ENCODE measurements at regions not wholly inside any gene's neighbourhood (a gene's known extent, or its start where the extent isn't known, plus 50 kb on each side); places are given as distances from the start of the nearest gene placed in this dataset.
"Not testable (repeated sequence)": the region's sequence is repeated elsewhere in the genome, so short reads cannot be mapped to it uniquely, and the experiment has no call there.

GRCh38 chr2:66103581-66103980 is 331.3 kb upstream of the MEIS1 start:
- Mint-ChIP-seq H3K9me3 (ENCODE audit: low read depth) (no peaks in the 10 kb centered on the region), H3K36me3 (ENCODE audit: insufficient read depth) (no peaks in the 10 kb centered on the region), H3K4me1 (ENCODE audit: low read depth) (no peaks in the 10 kb centered on the region), H3K27me3 (no peaks in the 10 kb centered on the region), H3K4me3 (ENCODE audit: low read depth) (no peak overlapping the region), H3K27ac (no peak overlapping the region)
- no peak for DNase-seq (ENCODE audit: low spot score, unreplicated experiment)
- no peak for TF ChIP-seq CTCF (IDR thresholded peaks at IDR 0.05; ENCODE audit: unreplicated experiment)

- H3K27me3 Mint-ChIP-seq, result no peaks in the 10 kb centered on the region
- no peak for TF ChIP-seq CTCF (IDR thresholded peaks at IDR 0.05; ENCODE audit: unreplicated experiment)
- no peaks in the 10 kb centered on the region for H3K9me3 Mint-ChIP-seq (ENCODE audit: low read depth)
- no peaks in the 10 kb centered on the region for H3K36me3 Mint-ChIP-seq (ENCODE audit: insufficient read depth)
- H3K4me1 Mint-ChIP-seq (ENCODE audit: low read depth), result no peaks in the 10 kb centered on the region
- H3K27ac Mint-ChIP-seq, result no peak overlapping the region
- no peak overlapping the region for H3K4me3 Mint-ChIP-seq (ENCODE audit: low read depth)
- no peak for DNase-seq (ENCODE audit: low spot score, unreplicated experiment)
These were observed 333.7 kb upstream of the MEIS1 start for GRCh38 chr2:66101206-66101605.

GRCh38 chr2:66095820-66096345 is 339.0 kb upstream of the MEIS1 start:
- no peak for DNase-seq (ENCODE audit: low spot score, unreplicated experiment)
- no peak overlapping the region for H3K27ac Mint-ChIP-seq
- H3K4me1 Mint-ChIP-seq (ENCODE audit: low read depth), result no peaks in the 10 kb centered on the region
- no peaks in the 10 kb centered on the region for H3K27me3 Mint-ChIP-seq
- H3K4me3 Mint-ChIP-seq (ENCODE audit: low read depth), result no peak overlapping the region
- H3K9me3 Mint-ChIP-seq (ENCODE audit: low read depth), result no peaks in the 10 kb centered on the region
- H3K36me3 Mint-ChIP-seq (ENCODE audit: insufficient read depth), result no peaks in the 10 kb centered on the region
- TF ChIP-seq CTCF (IDR thresholded peaks at IDR 0.05; ENCODE audit: unreplicated experiment), result peak; percentile 33

- H3K4me3 Mint-ChIP-seq (ENCODE audit: low read depth); H3K9me3 Mint-ChIP-seq (ENCODE audit: low read depth); DNase-seq (ENCODE audit: low spot score, unreplicated experiment); H3K27me3 Mint-ChIP-seq; H3K4me1 Mint-ChIP-seq (ENCODE audit: low read depth); H3K36me3 Mint-ChIP-seq (ENCODE audit: insufficient read depth); H3K27ac Mint-ChIP-seq: not testable (repeated sequence)
These were observed 340.2 kb upstream of the MEIS1 start for GRCh38 chr2:66094689-66095088.

GRCh38 chr2:66093371-66093770 is 341.6 kb upstream of the MEIS1 start:
- Mint-ChIP-seq H3K9me3 (ENCODE audit: low read depth) (peaks cover 16% of the 10 kb centered on the region), H3K4me1 (ENCODE audit: low read depth) (no peaks in the 10 kb centered on the region), H3K27ac (no peak overlapping the region), H3K27me3 (no peaks in the 10 kb centered on the region), H3K36me3 (ENCODE audit: insufficient read depth) (no peaks in the 10 kb centered on the region), H3K4me3 (ENCODE audit: low read depth) (no peak overlapping the region)
- no peak for TF ChIP-seq CTCF (IDR thresholded peaks at IDR 0.05; ENCODE audit: unreplicated experiment)
- no peak for DNase-seq (ENCODE audit: low spot score, unreplicated experiment)

GRCh38 chr2:66084948-66085590 is 349.9 kb upstream of the MEIS1 start:
- H3K9me3 Mint-ChIP-seq (ENCODE audit: low read depth), result peaks cover 28% of the 10 kb centered on the region
- peaks cover 1% of the 10 kb centered on the region for H3K4me1 Mint-ChIP-seq (ENCODE audit: low read depth)
- no peak for DNase-seq (ENCODE audit: low spot score, unreplicated experiment)
- H3K27ac Mint-ChIP-seq, result no peak overlapping the region
- no peaks in the 10 kb centered on the region for H3K27me3 Mint-ChIP-seq
- TF ChIP-seq CTCF (IDR thresholded peaks at IDR 0.05; ENCODE audit: unreplicated experiment), result no peak
- H3K4me3 Mint-ChIP-seq (ENCODE audit: low read depth), result no peak overlapping the region
- H3K36me3 Mint-ChIP-seq (ENCODE audit: insufficient read depth), result peaks cover 2% of the 10 kb centered on the region
